GM18873 (cell line): ENCODE measurements at regions not wholly inside any gene's neighbourhood (a gene's known extent, or its start where the extent isn't known, plus 50 kb on each side); places are given as distances from the start of the nearest gene placed in this dataset.

Experiments
- ATAC-seq: cut with Tn5 transposase; IDR thresholded peaks from one replicate; pipeline ENCODE4 v1.9.1; 2021; ENCODE audit warnings: mild to moderate bottlenecking, moderate library complexity, moderate number of reproducible peaks; ENCODE audit not compliant: unreplicated experiment, low FRiP score

- no peak for ATAC-seq
Measured at GRCh38 chr19:27635401-27635800, 1577.5 kb downstream of the UQCRFS1 start.

GRCh38 chr19:27618006-27618405, 1594.9 kb downstream of the UQCRFS1 start:
- no peak for ATAC-seq

- ATAC-seq = no peak
Measured at GRCh38 chr19:27580906-27581305, 1632.0 kb downstream of the UQCRFS1 start.
